ENCODE measurements at regions not wholly inside any gene's neighbourhood (a gene's known extent, or its start where the extent isn't known, plus 50 kb on each side); places are given as distances from the start of the nearest gene placed in this dataset.
"Not testable (repeated sequence)": the region's sequence is repeated elsewhere in the genome, so short reads cannot be mapped to it uniquely, and the experiment has no call there.

DNA sequence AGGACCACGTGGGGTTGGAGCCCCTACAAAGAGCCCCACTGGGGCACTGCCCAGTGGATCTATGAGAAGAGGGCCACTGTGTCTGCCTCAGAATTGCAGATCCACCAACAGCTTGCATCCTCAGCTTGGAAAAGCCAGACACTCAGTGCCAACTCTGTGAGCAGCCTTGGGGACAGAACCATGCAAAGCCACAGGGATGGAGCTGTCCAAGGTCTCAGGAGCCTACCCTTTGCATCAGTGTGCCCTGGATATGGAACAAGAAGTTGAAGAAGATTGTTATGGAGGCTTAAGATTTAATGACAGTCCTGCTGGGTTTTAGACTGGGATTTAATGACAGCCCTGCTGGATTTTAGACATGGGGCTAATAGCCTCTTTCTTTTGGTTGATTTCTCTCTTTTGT is 1670.9 kb downstream of the PLA2G4A start:
- DNase-seq = no peak

GRCh38 chr1:188514917-188515316 is 1686.2 kb downstream of the PLA2G4A start:
- DNase-seq = no peak

DNA sequence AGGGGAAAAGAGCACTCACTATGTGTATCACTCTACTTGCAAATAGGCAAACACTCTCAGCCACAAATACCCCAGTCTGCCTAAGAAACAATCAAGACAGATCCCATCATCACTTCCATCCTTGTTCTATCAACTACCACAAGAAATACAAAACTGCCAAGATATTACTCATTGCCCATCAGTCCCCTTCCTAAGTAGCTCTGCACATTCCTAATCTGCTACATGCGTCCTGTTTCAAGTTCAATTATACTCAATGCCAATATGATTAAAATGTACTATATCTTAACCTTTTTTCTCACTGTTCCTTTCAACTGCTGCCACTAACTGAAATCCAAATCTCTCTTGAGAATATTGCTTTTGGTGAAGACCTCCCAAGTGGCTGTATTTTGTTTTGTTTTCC is 1688.4 kb downstream of the PLA2G4A start:
- no peak for DNase-seq

- DNase-seq = no peak
These were observed 1722.4 kb downstream of the PLA2G4A start for GRCh38 chr1:188551176-188551575.

DNA sequence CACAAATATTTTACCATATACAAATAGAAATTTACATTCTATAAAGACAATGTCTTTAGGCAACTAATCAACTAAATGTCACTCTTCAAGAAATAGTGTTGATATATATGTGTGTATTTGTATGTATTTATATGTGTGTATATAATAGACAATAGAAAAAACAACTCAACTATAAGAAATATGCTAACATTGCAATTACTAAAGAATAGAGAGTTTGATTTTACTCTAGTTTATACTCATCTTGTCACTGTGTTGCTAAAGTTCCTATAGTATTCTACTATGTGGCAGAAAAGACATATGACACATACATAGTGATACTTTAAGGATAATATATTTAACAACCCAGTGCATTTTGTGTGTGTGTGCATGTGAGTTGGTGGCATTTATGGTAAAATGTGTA is 1728.3 kb downstream of the PLA2G4A start:
- DNase-seq = no peak

DNA sequence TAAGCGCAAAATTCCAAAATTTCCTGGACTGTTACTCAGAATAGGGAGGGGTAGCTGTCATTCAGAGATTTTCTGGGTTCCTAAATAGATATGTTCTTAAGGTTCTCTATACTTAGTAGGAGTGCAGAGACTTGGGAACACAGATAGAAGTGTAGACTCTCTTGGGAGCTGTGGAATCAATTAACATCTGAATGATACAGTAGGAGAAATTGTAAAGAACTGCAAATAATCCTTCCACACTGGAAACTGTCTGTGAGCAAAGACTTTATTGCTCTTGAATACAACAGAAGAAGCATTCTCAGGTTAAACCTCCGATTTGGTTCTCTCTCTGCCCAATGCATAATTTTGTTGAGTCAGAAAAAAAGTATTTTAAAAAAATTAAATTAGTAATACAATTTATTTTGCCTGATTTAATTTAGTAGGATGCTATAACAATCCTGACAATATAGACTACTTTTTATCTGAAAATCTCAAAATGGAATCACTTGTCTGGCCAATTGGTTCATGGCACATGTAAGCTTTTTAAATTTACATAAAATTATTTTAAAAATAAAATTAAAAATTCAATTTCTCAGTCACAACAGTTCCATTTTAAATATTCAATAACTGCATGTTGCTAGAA is 1754.3 kb downstream of the PLA2G4A start:
- no peak for DNase-seq

GRCh38 chr1:188584119-188584518 is 1755.4 kb downstream of the PLA2G4A start:
- no peak for DNase-seq

DNA sequence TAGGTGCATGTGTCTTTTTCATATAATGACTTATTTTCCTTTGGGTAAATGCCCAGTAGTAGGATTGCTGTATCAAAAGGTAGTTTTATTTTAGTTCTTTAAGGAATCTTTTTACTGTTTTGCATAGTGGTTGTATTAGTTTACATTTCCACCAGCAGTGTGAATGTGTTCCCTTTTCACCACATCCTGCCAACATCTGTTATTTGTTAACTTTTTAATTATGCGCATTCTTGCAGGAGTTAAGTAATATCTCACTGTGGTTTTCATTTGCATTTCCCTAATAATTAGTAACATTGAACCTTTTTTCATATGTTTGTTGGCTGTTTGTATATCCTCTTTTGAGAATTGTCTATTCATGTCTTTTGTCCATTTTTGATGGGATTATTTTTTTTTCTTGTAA is 1761.9 kb downstream of the PLA2G4A start:
- no peak for DNase-seq

DNA sequence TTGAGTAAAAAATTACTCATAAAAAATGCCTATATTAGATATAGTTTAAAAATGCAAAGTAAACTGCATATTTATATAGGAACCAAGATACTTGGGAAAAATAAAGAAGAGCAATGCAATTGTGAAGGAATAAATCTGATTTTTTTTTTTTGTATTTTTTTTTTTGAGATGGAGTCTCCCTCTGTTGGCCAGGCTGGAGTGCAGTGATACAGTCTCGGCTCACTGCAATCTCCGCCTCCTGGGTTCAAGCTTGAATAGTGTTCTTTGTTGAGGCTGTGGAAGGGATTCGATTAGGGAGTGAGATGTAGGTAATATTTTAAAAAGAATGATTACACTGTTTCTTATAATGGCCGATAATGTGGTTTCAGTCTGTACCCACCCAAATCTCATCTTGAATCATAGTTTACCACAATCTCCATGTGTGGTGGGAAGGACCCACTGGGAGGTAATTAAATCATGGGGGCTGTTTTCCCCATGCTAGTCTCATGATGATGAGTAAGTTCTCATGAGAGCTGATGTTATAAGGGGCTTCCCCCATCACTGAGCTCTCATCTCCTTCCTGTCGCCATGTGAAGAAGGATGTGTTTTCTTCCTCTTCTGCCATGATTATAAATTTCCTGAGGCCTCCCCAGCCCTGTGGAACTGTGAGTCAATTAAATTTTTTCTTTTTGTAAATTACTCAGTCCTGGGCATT is 1765.9 kb downstream of the PLA2G4A start:
- DNase-seq = no peak

- no peak for DNase-seq
These were observed 1770.6 kb downstream of the PLA2G4A start for GRCh38 chr1:188599313-188599712.

GRCh38 chr1:188611432-188611831 is 1782.7 kb downstream of the PLA2G4A start:
- no peak for DNase-seq

- DNase-seq = no peak
These were observed 1786.6 kb downstream of the PLA2G4A start for GRCh38 chr1:188615321-188615720.

GRCh38 chr1:188620236-188620635 is 1791.5 kb downstream of the PLA2G4A start:
- DNase-seq = no peak

GRCh38 chr1:188641566-188642211 is 1812.9 kb downstream of the PLA2G4A start:
- DNase-seq = no peak

DNA sequence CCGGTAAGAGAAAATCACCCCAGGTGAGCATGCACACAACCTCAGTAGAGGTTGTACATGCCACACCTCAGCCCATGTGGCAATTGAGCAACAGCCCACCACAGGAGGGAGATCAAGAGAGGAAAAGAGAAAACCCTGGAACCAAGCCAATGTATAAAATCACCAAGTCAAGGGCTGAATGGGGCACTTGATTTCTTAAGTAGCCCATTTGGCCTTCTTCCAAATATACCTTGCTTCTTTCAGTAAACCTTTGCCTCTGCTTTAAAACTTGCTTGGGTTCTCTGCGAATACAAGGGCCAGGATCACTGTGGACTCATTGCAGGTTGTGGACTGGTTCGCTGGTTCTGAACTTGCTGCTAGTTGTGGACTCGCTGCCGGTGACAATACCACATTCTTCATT is 1814.0 kb downstream of the PLA2G4A start:
- no peak for DNase-seq

- no peak for DNase-seq
These were observed 1823.9 kb downstream of the PLA2G4A start for GRCh38 chr1:188652678-188653077.

DNA sequence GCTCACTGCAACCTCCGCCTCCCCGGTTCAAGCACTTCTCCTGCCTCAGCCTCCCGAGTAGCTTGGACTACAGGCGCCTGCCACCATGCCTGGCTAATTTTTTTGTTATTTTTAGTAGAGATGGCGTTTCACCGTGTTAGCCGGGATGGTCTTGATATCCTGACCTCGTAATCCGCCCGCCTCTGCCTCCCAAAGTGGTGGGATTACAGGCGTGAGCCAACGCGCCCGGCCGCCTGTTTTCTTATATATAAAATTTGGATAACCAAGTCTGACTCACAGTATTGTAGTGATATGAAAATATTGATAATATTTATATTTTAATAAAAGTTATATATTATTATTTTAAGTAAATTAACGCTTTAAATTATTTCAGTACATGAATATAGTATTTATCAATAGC is 1821.7 kb downstream of the BRINP3 start:
- not testable (repeated sequence) for DNase-seq

- DNase-seq = no peak
These were observed 1817.1 kb downstream of the BRINP3 start for GRCh38 chr1:188660572-188660971.

- DNase-seq = no peak
These were observed 1812.2 kb downstream of the BRINP3 start for GRCh38 chr1:188665477-188665876.

- no peak for DNase-seq
These were observed 1809.6 kb downstream of the BRINP3 start for GRCh38 chr1:188668083-188668482.

- no peak for DNase-seq
These were observed 1807.8 kb downstream of the BRINP3 start for GRCh38 chr1:188669728-188670382.

DNA sequence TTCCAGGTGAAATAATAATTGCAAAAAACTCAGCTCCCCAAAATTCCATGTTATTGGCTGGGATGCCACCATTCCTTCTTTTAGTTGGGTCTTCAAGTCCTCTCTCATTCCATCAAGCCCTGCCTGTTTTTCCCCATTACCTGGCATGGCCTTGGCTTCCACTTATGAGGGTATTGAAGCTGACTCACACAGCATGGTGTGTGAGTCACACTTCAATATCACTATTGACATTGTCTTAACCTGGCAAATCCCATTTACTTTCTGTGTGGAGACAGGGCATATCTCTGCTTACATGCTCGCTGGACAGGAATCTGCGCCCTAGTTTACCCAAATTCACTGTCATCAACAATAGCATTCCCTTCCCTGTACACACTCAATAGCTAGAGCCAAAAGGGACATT is 1806.8 kb downstream of the BRINP3 start:
- no peak for DNase-seq

DNA sequence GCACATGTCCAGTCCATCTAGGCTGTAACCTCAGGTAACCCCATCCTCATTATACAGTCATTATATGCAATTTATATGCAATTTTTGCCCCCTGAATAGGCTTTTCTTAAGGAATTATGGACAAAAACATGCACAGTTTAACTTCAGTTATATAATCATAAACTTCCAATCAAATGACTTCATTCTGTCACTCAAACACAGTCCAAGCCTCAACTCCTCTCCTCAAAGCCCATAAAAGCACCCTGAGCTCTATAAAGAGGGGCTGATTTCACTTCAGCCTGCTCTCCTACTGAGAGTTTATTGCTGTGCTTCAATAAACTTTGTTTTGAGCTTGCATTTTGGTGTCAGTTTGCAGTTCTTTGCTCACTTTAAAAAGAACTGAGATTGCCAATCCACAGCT is 1805.5 kb downstream of the BRINP3 start:
- no peak for DNase-seq

- no peak for DNase-seq
These were observed 1788.1 kb downstream of the BRINP3 start for GRCh38 chr1:188689542-188689941.
